B cell (primary cell): ENCODE measurements at regions not wholly inside any gene's neighbourhood (a gene's known extent, or its start where the extent isn't known, plus 50 kb on each side); places are given as distances from the start of the nearest gene placed in this dataset.

Experiments
- EZH2 ChIP-seq: IDR thresholded peaks from 2 replicates; pipeline ENCODE4 v1.6.1; 2012; ENCODE audit warnings: borderline replicate concordance, low read depth, mild to moderate bottlenecking, moderate library complexity, low read length; ENCODE audit not compliant: insufficient read depth, poor library complexity, severe bottlenecking
- TF ChIP-seq, protein P1 (sequence below): fragments of 200-600 bp; IDR thresholded peaks from one replicate; pipeline ENCODE4 v1.8.0; 2022; ENCODE audit warnings: antibody characterized with exemption, mild to moderate bottlenecking

- TF ChIP-seq, protein P1, sequence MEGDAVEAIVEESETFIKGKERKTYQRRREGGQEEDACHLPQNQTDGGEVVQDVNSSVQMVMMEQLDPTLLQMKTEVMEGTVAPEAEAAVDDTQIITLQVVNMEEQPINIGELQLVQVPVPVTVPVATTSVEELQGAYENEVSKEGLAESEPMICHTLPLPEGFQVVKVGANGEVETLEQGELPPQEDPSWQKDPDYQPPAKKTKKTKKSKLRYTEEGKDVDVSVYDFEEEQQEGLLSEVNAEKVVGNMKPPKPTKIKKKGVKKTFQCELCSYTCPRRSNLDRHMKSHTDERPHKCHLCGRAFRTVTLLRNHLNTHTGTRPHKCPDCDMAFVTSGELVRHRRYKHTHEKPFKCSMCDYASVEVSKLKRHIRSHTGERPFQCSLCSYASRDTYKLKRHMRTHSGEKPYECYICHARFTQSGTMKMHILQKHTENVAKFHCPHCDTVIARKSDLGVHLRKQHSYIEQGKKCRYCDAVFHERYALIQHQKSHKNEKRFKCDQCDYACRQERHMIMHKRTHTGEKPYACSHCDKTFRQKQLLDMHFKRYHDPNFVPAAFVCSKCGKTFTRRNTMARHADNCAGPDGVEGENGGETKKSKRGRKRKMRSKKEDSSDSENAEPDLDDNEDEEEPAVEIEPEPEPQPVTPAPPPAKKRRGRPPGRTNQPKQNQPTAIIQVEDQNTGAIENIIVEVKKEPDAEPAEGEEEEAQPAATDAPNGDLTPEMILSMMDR, result no peak
- TF ChIP-seq EZH2, result no peak
Observed at GRCh38 chr7:142539901-142540300, 209.4 kb upstream of the PRSS1 start.
